ENCODE measurements at regions not wholly inside any gene's neighbourhood (a gene's known extent, or its start where the extent isn't known, plus 50 kb on each side); places are given as distances from the start of the nearest gene placed in this dataset.

DNA sequence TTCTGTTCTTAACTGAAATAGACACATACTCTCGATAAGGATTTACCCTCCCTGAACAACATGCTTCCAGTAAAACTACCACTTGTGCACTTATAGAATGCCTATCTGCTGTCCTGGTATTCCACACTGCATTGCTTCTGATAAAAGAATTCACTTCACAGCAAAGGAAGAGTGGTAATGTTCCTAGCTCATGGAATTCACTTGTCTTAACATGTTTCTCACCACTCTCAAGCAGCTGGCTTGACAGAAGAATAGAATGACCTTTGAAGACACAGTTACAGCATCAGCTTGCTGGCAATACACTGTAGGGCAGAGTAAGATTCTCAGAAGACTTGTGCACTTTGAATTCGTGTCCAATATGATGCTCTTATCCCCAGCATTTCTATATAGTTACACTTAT is 524.1 kb upstream of the CNTNAP5 start (continued):
- no peak for TF ChIP-seq POLR2AphosphoS5 (IDR thresholded peaks at IDR 0.05; ENCODE audit: low read depth)
- no peak for TF ChIP-seq NANOG (IDR thresholded peaks at IDR 0.05; ENCODE audit: borderline replicate concordance)
- TF ChIP-seq CREB1 (CRISPR knock-in tag; IDR thresholded peaks at IDR 0.05; ENCODE audit: low read depth): no peak

DNA sequence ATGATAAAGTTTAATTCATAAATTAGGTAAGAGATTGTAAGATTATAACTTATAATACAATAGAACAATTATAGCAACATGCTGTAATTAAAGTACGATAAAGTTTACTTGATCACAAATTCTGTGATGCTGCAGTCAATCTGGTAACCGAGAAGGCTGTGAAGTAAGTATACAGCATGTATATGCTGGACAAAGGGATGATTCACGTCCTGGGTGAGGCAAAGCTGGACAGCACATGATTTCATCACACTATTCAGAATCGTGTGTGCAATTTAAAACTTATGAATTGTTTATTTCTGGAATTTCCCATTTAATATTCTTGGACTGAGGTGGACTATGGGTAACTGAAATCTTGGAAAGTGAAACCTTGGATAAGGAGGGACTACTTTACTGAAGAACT is 522.2 kb upstream of the CNTNAP5 start:
- TF ChIP-seq, protein P1, sequence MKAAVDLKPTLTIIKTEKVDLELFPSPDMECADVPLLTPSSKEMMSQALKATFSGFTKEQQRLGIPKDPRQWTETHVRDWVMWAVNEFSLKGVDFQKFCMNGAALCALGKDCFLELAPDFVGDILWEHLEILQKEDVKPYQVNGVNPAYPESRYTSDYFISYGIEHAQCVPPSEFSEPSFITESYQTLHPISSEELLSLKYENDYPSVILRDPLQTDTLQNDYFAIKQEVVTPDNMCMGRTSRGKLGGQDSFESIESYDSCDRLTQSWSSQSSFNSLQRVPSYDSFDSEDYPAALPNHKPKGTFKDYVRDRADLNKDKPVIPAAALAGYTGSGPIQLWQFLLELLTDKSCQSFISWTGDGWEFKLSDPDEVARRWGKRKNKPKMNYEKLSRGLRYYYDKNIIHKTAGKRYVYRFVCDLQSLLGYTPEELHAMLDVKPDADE (IDR thresholded peaks at IDR 0.05): no peak
- TF ChIP-seq CTCF (conservative IDR thresholded peaks at IDR 0.05; ENCODE audit: low read depth in 2 of 2) (no peak), STAT1 (IDR thresholded peaks at IDR 0.05; ENCODE audit: unreplicated experiment) (no peak), EZH2 (IDR thresholded peaks at IDR 0.05; ENCODE audit: low read depth, unreplicated experiment) (no peak), EZH2phosphoT487 (IDR thresholded peaks at IDR 0.05; ENCODE audit: unreplicated experiment) (no peak), NANOG (IDR thresholded peaks at IDR 0.05; ENCODE audit: borderline replicate concordance) (no peak), ZNF114 (CRISPR knock-in tag; IDR thresholded peaks at IDR 0.05) (no peak), CREB1 (CRISPR knock-in tag; IDR thresholded peaks at IDR 0.05; ENCODE audit: low read depth) (no peak), ZNF331 (CRISPR knock-in tag; IDR thresholded peaks at IDR 0.05; ENCODE audit: low read depth) (no peak), POLR2AphosphoS5 (IDR thresholded peaks at IDR 0.05; ENCODE audit: low read depth) (no peak), JUNB (IDR thresholded peaks at IDR 0.05; ENCODE audit: unreplicated experiment) (no peak), REST (IDR thresholded peaks at IDR 0.05; ENCODE audit: unreplicated experiment) (no peak)
- TF ChIP-seq, protein P2, sequence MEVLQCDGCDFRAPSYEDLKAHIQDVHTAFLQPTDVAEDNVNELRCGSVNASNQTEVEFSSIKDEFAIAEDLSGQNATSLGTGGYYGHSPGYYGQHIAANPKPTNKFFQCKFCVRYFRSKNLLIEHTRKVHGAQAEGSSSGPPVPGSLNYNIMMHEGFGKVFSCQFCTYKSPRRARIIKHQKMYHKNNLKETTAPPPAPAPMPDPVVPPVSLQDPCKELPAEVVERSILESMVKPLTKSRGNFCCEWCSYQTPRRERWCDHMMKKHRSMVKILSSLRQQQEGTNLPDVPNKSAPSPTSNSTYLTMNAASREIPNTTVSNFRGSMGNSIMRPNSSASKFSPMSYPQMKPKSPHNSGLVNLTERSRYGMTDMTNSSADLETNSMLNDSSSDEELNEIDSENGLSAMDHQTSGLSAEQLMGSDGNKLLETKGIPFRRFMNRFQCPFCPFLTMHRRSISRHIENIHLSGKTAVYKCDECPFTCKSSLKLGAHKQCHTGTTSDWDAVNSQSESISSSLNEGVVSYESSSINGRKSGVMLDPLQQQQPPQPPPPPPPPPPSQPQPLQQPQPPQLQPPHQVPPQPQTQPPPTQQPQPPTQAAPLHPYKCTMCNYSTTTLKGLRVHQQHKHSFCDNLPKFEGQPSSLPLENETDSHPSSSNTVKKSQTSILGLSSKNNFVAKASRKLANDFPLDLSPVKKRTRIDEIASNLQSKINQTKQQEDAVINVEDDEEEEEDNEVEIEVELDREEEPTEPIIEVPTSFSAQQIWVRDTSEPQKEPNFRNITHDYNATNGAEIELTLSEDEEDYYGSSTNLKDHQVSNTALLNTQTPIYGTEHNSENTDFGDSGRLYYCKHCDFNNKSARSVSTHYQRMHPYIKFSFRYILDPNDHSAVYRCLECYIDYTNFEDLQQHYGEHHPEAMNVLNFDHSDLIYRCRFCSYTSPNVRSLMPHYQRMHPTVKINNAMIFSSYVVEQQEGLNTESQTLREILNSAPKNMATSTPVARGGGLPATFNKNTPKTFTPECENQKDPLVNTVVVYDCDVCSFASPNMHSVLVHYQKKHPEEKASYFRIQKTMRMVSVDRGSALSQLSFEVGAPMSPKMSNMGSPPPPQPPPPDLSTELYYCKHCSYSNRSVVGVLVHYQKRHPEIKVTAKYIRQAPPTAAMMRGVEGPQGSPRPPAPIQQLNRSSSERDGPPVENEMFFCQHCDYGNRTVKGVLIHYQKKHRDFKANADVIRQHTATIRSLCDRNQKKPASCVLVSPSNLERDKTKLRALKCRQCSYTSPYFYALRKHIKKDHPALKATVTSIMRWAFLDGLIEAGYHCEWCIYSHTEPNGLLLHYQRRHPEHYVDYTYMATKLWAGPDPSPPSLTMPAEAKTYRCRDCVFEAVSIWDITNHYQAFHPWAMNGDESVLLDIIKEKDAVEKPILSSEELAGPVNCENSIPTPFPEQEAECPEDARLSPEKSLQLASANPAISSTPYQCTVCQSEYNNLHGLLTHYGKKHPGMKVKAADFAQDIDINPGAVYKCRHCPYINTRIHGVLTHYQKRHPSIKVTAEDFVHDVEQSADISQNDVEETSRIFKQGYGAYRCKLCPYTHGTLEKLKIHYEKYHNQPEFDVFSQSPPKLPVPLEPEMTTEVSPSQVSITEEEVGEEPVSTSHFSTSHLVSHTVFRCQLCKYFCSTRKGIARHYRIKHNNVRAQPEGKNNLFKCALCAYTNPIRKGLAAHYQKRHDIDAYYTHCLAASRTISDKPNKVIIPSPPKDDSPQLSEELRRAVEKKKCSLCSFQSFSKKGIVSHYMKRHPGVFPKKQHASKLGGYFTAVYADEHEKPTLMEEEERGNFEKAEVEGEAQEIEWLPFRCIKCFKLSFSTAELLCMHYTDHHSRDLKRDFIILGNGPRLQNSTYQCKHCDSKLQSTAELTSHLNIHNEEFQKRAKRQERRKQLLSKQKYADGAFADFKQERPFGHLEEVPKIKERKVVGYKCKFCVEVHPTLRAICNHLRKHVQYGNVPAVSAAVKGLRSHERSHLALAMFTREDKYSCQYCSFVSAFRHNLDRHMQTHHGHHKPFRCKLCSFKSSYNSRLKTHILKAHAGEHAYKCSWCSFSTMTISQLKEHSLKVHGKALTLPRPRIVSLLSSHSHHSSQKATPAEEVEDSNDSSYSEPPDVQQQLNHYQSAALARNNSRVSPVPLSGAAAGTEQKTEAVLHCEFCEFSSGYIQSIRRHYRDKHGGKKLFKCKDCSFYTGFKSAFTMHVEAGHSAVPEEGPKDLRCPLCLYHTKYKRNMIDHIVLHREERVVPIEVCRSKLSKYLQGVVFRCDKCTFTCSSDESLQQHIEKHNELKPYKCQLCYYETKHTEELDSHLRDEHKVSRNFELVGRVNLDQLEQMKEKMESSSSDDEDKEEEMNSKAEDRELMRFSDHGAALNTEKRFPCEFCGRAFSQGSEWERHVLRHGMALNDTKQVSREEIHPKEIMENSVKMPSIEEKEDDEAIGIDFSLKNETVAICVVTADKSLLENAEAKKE (CRISPR knock-in tag; IDR thresholded peaks at IDR 0.05): no peak
- Histone ChIP-seq H2AFZ (no peak overlapping the region), H3K9me2 (ENCODE audit: insufficient read depth) (peaks cover 6% of the 10 kb centered on the region; the same call in 1 of the 2 replicates), H3K27ac (ENCODE audit: low read depth) (no peak overlapping the region), H3K79me2 (replicated peaks; ENCODE audit: insufficient read depth) (no peaks in the 10 kb centered on the region), H3F3A (replicated peaks; ENCODE audit: low read depth) (no peaks in the 10 kb centered on the region), H3K27me3 (ENCODE audit: insufficient read depth) (no peaks in the 10 kb centered on the region), H3K36me3 (ENCODE audit: insufficient read depth) (no peaks in the 10 kb centered on the region), H3K4me1 (ENCODE audit: insufficient read depth) (no peaks in the 10 kb centered on the region), H4K20me1 (replicated peaks; ENCODE audit: insufficient read depth) (no peaks in the 10 kb centered on the region), H3K4me3 (no peak overlapping the region), H3K4me2 (no peak overlapping the region)
- no peak for ATAC-seq
- no peaks in the 10 kb centered on the region for H3K36me3 Mint-ChIP-seq (ENCODE audit: low read depth)
- DNase-seq (ENCODE audit: low spot score): no peak
- no peak overlapping the region for H3K27ac Mint-ChIP-seq
- H3K9me3 Mint-ChIP-seq: no peaks in the 10 kb centered on the region
- H3K4me3 Mint-ChIP-seq: no peak overlapping the region
- no peaks in the 10 kb centered on the region for H3K4me1 Mint-ChIP-seq
- no peaks in the 10 kb centered on the region for H3K27me3 Mint-ChIP-seq (ENCODE audit: insufficient read depth, low read depth, poor library complexity)

Data from GM23338 (cell line).